ENCODE measurements at regions not wholly inside any gene's neighbourhood (a gene's known extent, or its start where the extent isn't known, plus 50 kb on each side); places are given as distances from the start of the nearest gene placed in this dataset.

GRCh38 chr15:27702581-27702980 lies 396.5 kb downstream of the OCA2 start:
- WGBS, 2 donors: 35 to 42% methylated on average over 4 of the region's 4 CpGs
- DNase-seq (ENCODE audit: low spot score in 2 of 2): no peak
- TF ChIP-seq POLR2A (IDR thresholded peaks at IDR 0.05): no peak
- TF ChIP-seq, protein P1, sequence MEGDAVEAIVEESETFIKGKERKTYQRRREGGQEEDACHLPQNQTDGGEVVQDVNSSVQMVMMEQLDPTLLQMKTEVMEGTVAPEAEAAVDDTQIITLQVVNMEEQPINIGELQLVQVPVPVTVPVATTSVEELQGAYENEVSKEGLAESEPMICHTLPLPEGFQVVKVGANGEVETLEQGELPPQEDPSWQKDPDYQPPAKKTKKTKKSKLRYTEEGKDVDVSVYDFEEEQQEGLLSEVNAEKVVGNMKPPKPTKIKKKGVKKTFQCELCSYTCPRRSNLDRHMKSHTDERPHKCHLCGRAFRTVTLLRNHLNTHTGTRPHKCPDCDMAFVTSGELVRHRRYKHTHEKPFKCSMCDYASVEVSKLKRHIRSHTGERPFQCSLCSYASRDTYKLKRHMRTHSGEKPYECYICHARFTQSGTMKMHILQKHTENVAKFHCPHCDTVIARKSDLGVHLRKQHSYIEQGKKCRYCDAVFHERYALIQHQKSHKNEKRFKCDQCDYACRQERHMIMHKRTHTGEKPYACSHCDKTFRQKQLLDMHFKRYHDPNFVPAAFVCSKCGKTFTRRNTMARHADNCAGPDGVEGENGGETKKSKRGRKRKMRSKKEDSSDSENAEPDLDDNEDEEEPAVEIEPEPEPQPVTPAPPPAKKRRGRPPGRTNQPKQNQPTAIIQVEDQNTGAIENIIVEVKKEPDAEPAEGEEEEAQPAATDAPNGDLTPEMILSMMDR (IDR thresholded peaks at IDR 0.05): no peak
- H3K4me3 ChIP-seq (ENCODE audit: low read depth, poor library complexity, severe bottlenecking): no peak overlapping the region
- intact Hi-C loops (cut with DNase I; ENCODE audit: low total_unique reads): no loop called here

DNA sequence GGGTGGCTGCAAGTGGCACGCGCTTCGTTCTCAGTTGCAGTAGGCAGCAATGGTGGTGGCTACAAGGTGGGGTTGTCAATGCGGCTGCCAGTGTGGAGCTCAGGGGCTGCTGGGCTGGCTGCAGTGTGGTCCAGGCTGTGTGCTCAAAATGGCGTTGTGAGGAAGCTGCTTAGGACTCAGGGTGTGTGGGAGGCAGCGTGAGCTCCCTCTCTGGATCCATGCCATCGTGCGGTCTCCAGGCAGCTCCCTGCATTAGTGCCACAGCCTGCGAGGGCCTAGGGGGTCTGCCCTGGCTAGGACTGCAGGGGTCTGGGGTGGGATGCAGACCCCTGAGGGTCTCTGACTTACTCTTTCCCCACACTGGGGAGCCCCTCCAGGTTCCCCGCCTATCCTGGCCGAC lies 397.2 kb downstream of the OCA2 start:
- no peak for DNase-seq (ENCODE audit: low spot score in 2 of 2)
- intact Hi-C loops (cut with DNase I; ENCODE audit: low total_unique reads): no loop called here
- TF ChIP-seq, protein P1 (IDR thresholded peaks at IDR 0.05): no peak
- no peak for TF ChIP-seq POLR2A (IDR thresholded peaks at IDR 0.05)
- H3K4me3 ChIP-seq (ENCODE audit: low read depth, poor library complexity, severe bottlenecking): no peak overlapping the region
- WGBS, 2 donors: 70 to 71% methylated on average over 11 of the region's 11 CpGs

- 86 to 87% methylated on average over 3 of the region's 3 CpGs for WGBS, 2 donors
- DNase-seq (ENCODE audit: low spot score in 2 of 2): no peak
- TF ChIP-seq POLR2A (IDR thresholded peaks at IDR 0.05): no peak
- TF ChIP-seq, protein P1 (IDR thresholded peaks at IDR 0.05): no peak
- intact Hi-C loops (cut with DNase I; ENCODE audit: low total_unique reads): no loop called here
- no peak overlapping the region for H3K4me3 ChIP-seq (ENCODE audit: low read depth, poor library complexity, severe bottlenecking)
Observed at GRCh38 chr15:27701014-27701413, 398.1 kb downstream of the OCA2 start.

DNA sequence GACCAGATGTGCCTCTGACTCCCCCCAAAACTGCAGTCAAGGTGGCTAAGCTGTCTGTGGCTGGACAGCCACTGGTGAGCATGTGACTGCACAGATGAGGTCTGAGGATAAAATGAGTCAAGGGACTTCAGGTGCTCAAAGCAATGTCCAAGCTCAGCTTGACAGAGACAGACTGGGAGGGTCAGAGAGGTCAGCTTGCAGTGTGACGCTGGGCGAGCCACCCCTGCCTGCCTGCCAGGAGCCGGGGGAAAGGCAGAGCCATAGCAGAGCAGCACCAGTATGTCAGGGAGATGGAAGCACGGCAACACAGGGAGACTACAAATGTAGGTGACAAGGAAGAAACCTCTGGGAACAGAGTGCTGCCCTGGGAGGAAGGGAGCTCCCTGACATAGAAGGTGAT lies 399.4 kb downstream of the OCA2 start:
- H3K4me3 ChIP-seq (ENCODE audit: low read depth, poor library complexity, severe bottlenecking): no peak overlapping the region
- no peak for DNase-seq (ENCODE audit: low spot score in 2 of 2)
- intact Hi-C loops (cut with DNase I; ENCODE audit: low total_unique reads): no loop called here
- 74 to 80% methylated on average over 4 of the region's 4 CpGs for WGBS, 2 donors
- TF ChIP-seq, protein P1 (IDR thresholded peaks at IDR 0.05): no peak
- TF ChIP-seq POLR2A (IDR thresholded peaks at IDR 0.05): no peak

DNA sequence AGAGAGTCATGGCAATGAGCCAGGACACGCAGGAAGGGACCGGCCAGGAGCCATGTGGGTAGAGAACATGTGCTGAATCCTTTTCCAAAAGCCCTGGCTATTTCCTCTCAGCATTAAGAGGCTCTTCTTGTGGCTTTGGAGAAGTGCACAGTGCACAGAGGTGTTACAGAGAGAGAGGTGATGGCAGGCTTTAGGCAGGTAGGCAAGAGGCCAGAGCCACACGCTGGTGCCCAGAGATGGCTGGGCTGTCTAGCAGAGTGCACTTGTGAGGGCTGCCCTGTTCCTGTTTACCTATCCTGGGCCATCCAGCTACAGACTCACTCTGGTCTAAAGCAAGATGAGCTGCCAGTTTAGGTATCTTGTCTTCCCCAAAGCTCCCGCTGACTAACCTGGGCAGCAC lies 402.6 kb downstream of the OCA2 start:
- intact Hi-C loops (cut with DNase I; ENCODE audit: low total_unique reads): no loop called here
- WGBS, 2 donors: 55 to 63% methylated on average over 4 of the region's 4 CpGs
- DNase-seq (ENCODE audit: low spot score in 2 of 2): no peak
- H3K4me3 ChIP-seq (ENCODE audit: low read depth, poor library complexity, severe bottlenecking): no peak overlapping the region
- TF ChIP-seq, protein P1 (IDR thresholded peaks at IDR 0.05): no peak
- no peak for TF ChIP-seq POLR2A (IDR thresholded peaks at IDR 0.05)

DNA sequence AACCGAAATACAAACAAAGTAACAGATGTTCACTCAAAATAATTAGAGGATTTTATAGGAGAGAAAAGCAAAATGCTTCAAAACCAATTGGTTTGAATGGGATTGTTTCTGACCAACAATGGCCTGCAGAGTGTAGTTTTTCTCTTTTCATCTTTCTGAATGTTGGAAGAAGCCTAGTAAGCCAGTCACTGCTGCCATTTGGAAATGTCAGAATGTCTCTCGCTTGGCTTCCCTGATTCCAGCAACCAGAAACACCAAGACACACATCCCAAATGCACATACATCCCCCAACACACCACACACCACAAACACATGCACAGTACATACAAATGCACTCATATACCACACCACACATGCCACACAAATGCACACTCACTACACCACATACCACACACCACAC lies 403.4 kb downstream of the OCA2 start:
- intact Hi-C loops (cut with DNase I; ENCODE audit: low total_unique reads): no loop called here
- no peak for TF ChIP-seq POLR2A (IDR thresholded peaks at IDR 0.05)
- TF ChIP-seq, protein P1 (IDR thresholded peaks at IDR 0.05): no peak
- WGBS, 2 donors: 76 to 87% methylated on average over 2 of the region's 2 CpGs
- DNase-seq (ENCODE audit: low spot score in 2 of 2): no peak
- H3K4me3 ChIP-seq (ENCODE audit: low read depth, poor library complexity, severe bottlenecking): no peak overlapping the region
